IPS DF 4.7 (cell line): ENCODE measurements at regions not wholly inside any gene's neighbourhood (a gene's known extent, or its start where the extent isn't known, plus 50 kb on each side); places are given as distances from the start of the nearest gene placed in this dataset.

Experiments used
- DNase-seq: peaks from one replicate; pipeline ENCODE4 v3.0.0-alpha.2; 2013; ENCODE audit warnings: low spot score; ENCODE audit errors: extremely low read depth

- DNase-seq, result no peak
Observed at GRCh38 chr11:116535994-116536393, 236.8 kb downstream of the BUD13 start.

GRCh38 chr11:116535120-116535519 lies 237.7 kb downstream of the BUD13 start:
- no peak for DNase-seq

- no peak for DNase-seq
Observed at GRCh38 chr11:116534270-116534975, 238.4 kb downstream of the BUD13 start.

GRCh38 chr11:116533186-116533825 lies 239.5 kb downstream of the BUD13 start:
- DNase-seq, result no peak

- no peak for DNase-seq
Observed at GRCh38 chr11:116532066-116532465, 240.7 kb downstream of the BUD13 start.

GRCh38 chr11:116530705-116531104 lies 242.1 kb downstream of the BUD13 start:
- DNase-seq, result no peak

- DNase-seq, result no peak
Observed at GRCh38 chr11:116529271-116529670, 243.5 kb downstream of the BUD13 start.

- no peak for DNase-seq
Observed at GRCh38 chr11:116527180-116527991, 245.4 kb downstream of the BUD13 start.

GRCh38 chr11:116525961-116526495 lies 246.8 kb downstream of the BUD13 start:
- DNase-seq, result no peak

GRCh38 chr11:116519499-116519898 lies 253.3 kb downstream of the BUD13 start:
- no peak for DNase-seq

GRCh38 chr11:116518141-116518540 lies 254.6 kb downstream of the BUD13 start:
- no peak for DNase-seq

- DNase-seq, result no peak
Observed at GRCh38 chr11:116517584-116517983, 255.2 kb downstream of the BUD13 start.

GRCh38 chr11:116517077-116517476 lies 255.7 kb downstream of the BUD13 start:
- DNase-seq, result no peak

GRCh38 chr11:116515664-116516184 lies 257.1 kb downstream of the BUD13 start:
- DNase-seq, result no peak

- no peak for DNase-seq
Observed at GRCh38 chr11:116513894-116514293, 258.9 kb downstream of the BUD13 start.

- DNase-seq, result no peak
Observed at GRCh38 chr11:116513278-116513823, 259.4 kb downstream of the BUD13 start.

GRCh38 chr11:116512841-116513240 lies 259.9 kb downstream of the BUD13 start:
- no peak for DNase-seq

GRCh38 chr11:116511684-116512083 lies 261.1 kb downstream of the BUD13 start:
- no peak for DNase-seq

GRCh38 chr11:116510886-116511650 lies 261.7 kb downstream of the BUD13 start:
- DNase-seq, result no peak

- no peak for DNase-seq
Observed at GRCh38 chr11:116510166-116510565, 262.6 kb downstream of the BUD13 start.

GRCh38 chr11:116509551-116509950 lies 263.2 kb downstream of the BUD13 start:
- DNase-seq, result no peak
